Activated B cell treated with CpG ODN at 0.5 μM for 24 hours (primary cell): ENCODE measurements at regions not wholly inside any gene's neighbourhood (a gene's known extent, or its start where the extent isn't known, plus 50 kb on each side); places are given as distances from the start of the nearest gene placed in this dataset.

Experiments used
- ATAC-seq: fragments of 200-7000 bp; cut with Tn5 transposase; one replicate; pipeline ENCODE4 v1.10.0; 2021; ENCODE audit warnings: low read depth, mild to moderate bottlenecking, moderate library complexity
- CTCF ChIA-PET: fragments of 350-600 bp; sonication (Branson Sonifier 250); formaldehyde crosslinking; loops from one replicate; lab custom pipeline; 2021; ENCODE audit warnings: antibody characterized with exemption; lab: Charles Lee
- POLR2A ChIA-PET: fragments of 350-600 bp; sonication (Branson Sonifier 250); formaldehyde crosslinking; loops from one replicate; lab custom pipeline; 2021; ENCODE audit warnings: antibody characterized with exemption; lab: Charles Lee
- DNase-seq: peaks from one replicate; pipeline ENCODE4 v3.0.0; 2022
- H3K27ac Mint-ChIP-seq: one replicate; pipeline ENCODE4 v1.8.0; 2020; ENCODE audit warnings: mixed read lengths
- H3K27me3 Mint-ChIP-seq: one replicate; pipeline ENCODE4 v1.8.0; 2021; ENCODE audit warnings: mixed read lengths
- H3K36me3 Mint-ChIP-seq: one replicate; pipeline ENCODE4 v1.8.0; 2021; ENCODE audit warnings: low read depth, mixed read lengths
- H3K4me1 Mint-ChIP-seq: one replicate; pipeline ENCODE4 v1.8.0; 2021; ENCODE audit warnings: mixed read lengths
- H3K4me3 Mint-ChIP-seq: one replicate; pipeline ENCODE4 v1.8.0; 2020; ENCODE audit warnings: mild to moderate bottlenecking, mixed read lengths
- H3K9me3 Mint-ChIP-seq: one replicate; pipeline ENCODE4 v1.8.0; 2020; ENCODE audit warnings: mixed read lengths
- intact Hi-C: fragments of 100-400 bp; cut with micrococcal nuclease; formaldehyde crosslinking; loops from one replicate; pipeline ENCODE4 v1.15.1; 2024
- TF ChIP-seq, protein P1 (sequence below): fragments of 200-600 bp; IDR thresholded peaks from one replicate; pipeline ENCODE4 v1.8.0; 2022; ENCODE audit warnings: antibody characterized with exemption, mild to moderate bottlenecking

DNA sequence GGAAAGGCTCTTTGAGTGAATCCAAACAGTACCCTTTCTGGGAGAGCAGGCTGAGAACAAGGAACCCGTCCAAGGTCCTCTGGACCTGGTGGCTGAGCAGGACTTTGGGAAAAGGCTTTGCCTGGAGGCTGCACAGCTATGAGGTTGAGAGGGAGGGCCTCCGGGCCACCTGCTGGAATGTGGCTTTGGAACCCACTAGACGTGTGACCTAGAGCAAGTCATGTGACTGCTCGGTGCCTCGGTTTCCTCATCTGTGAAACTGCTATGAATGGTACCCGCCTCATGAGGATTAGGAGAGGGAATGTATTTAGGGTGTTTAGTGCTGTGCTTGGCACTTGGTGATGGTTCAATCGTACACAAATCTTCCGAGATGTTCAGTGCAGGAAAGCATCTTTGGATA, 50.4 kb downstream of the HAPSTR1 start:
- H3K27ac Mint-ChIP-seq = no peak overlapping the region
- TF ChIP-seq, protein P1, sequence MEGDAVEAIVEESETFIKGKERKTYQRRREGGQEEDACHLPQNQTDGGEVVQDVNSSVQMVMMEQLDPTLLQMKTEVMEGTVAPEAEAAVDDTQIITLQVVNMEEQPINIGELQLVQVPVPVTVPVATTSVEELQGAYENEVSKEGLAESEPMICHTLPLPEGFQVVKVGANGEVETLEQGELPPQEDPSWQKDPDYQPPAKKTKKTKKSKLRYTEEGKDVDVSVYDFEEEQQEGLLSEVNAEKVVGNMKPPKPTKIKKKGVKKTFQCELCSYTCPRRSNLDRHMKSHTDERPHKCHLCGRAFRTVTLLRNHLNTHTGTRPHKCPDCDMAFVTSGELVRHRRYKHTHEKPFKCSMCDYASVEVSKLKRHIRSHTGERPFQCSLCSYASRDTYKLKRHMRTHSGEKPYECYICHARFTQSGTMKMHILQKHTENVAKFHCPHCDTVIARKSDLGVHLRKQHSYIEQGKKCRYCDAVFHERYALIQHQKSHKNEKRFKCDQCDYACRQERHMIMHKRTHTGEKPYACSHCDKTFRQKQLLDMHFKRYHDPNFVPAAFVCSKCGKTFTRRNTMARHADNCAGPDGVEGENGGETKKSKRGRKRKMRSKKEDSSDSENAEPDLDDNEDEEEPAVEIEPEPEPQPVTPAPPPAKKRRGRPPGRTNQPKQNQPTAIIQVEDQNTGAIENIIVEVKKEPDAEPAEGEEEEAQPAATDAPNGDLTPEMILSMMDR = no peak
- CTCF ChIA-PET = no interaction called here
- POLR2A ChIA-PET = no interaction called here
- ATAC-seq (no peak), DNase-seq (no peak)
- no peaks in the 10 kb centered on the region for H3K9me3 Mint-ChIP-seq
- peaks cover 13% of the 10 kb centered on the region for H3K4me1 Mint-ChIP-seq
- intact Hi-C loops = no loop called here
- H3K36me3 Mint-ChIP-seq = no peaks in the 10 kb centered on the region
- H3K27me3 Mint-ChIP-seq = no peaks in the 10 kb centered on the region
- no peak overlapping the region for H3K4me3 Mint-ChIP-seq

DNA sequence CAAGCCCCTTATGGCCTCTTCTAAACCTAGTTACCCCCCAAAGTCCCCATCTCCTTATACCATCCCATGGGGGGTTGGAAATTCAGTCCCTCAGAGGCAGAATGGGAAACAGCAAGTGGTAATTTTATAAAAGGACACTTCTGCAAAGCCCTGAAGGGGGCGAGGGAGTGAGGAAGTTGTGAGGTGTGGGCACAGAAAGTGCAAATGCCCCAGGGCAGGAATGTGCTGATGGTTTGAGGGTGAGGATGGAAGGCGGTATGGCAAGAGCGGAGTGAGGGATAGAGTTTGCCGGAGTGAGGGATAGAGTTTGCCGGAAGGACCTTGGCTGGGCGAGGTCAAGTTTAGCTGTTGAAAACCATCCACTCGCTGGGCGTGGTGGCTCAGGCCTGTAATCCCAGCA, 52.7 kb downstream of the HAPSTR1 start:
- Mint-ChIP-seq H3K9me3 (no peaks in the 10 kb centered on the region), H3K4me3 (no peak overlapping the region), H3K36me3 (no peaks in the 10 kb centered on the region), H3K4me1 (peaks cover 8% of the 10 kb centered on the region), H3K27ac (no peak overlapping the region), H3K27me3 (no peaks in the 10 kb centered on the region)
- CTCF ChIA-PET = no interaction called here
- POLR2A ChIA-PET = no interaction called here
- ATAC-seq (no peak), DNase-seq (no peak)
- intact Hi-C loops = no loop called here
- TF ChIP-seq, protein P1 = no peak

DNA sequence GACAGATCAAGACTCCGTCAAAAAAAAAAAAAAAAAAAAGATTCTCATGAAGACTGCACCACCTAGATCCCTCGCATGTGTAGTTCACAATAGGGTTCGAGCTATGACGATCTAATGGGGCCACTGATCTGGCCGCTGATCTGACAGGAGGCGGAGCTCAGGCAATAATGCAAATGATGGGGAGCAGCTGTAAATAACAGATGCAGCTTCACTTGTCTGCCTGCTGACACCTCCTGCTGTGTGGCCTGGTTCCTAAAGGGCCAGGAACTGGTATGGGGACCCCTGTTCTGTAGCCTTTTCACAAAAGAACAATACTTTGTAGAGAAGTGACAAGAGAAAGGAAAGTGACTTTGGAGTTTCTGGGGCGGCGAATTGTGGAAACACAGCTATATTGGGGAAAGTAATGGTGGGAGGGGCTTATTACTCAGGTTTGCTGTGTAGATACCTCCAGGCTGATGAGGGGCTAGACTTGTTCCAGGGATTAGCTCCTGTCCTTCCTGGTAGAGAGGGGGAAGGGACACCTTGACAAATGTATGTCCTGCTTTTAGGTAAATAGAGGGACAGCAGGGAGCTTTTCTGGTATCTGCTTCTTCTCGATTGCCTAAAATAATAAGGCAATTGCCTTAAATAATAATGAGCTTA, 57.1 kb downstream of the HAPSTR1 start:
- POLR2A ChIA-PET = no interaction called here
- H3K4me3 Mint-ChIP-seq = no peak overlapping the region
- H3K27me3 Mint-ChIP-seq = peaks cover 4% of the 10 kb centered on the region
- H3K4me1 Mint-ChIP-seq = no peaks in the 10 kb centered on the region
- no peak overlapping the region for H3K27ac Mint-ChIP-seq
- ATAC-seq (no peak), DNase-seq (no peak)
- H3K9me3 Mint-ChIP-seq = no peaks in the 10 kb centered on the region
- CTCF ChIA-PET = interaction anchor here (0.9 kb wide), 1 partner anchor 8 kb away, joined by 3 read pairs; no protein-coding TSS in a partner anchor
- TF ChIP-seq, protein P1 = no peak
- intact Hi-C loops = no loop called here
- no peaks in the 10 kb centered on the region for H3K36me3 Mint-ChIP-seq

DNA sequence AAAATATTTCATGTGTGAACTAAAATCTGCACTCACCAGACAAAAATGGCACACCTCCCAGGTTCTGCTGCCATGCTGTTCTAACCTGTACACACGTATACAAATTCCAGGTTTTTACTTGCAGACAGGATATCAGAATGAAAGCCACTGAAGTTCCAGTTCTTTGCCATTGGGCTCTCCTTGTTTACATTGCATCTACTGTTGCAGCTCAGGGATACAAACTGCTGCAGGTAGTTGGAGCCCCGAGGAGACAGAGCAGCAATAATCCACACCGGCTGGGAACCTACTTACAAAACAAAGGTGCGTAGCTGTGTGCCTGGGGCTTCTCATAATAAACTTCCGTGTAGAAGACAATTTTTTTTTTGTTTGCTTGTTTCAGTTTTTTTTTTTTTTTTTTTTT, 59.6 kb downstream of the HAPSTR1 start:
- CTCF ChIA-PET = no interaction called here
- peaks cover 15% of the 10 kb centered on the region for H3K27me3 Mint-ChIP-seq
- H3K27ac Mint-ChIP-seq = no peak overlapping the region
- H3K9me3 Mint-ChIP-seq = no peaks in the 10 kb centered on the region
- H3K4me3 Mint-ChIP-seq = no peak overlapping the region
- no peaks in the 10 kb centered on the region for H3K4me1 Mint-ChIP-seq
- TF ChIP-seq, protein P1 = no peak
- no peak for DNase-seq
- ATAC-seq = no peak
- intact Hi-C loops = no loop called here
- H3K36me3 Mint-ChIP-seq = no peaks in the 10 kb centered on the region
- POLR2A ChIA-PET = no interaction called here

DNA sequence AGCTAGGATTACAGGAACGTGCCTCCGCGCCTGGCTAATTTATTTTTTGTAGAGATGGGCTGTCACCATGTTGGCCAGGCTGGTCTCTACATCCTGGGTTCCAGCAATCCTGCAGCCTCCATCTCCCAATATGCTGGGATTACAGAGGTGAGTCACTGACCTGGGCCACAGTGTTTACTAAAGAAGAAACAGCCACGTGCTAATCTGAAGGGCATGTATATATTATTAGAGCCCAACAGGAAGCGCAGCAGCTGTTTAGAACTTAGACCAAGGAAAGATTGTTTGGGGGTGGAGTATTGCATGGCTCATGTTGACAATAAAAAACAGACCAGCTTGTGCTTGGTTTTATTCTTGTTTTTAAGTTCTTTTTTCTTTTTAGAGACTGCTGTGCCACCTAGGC, 60.2 kb downstream of the HAPSTR1 start:
- no peak overlapping the region for H3K4me3 Mint-ChIP-seq
- ATAC-seq (no peak), DNase-seq (no peak)
- intact Hi-C loops = no loop called here
- no peaks in the 10 kb centered on the region for H3K9me3 Mint-ChIP-seq
- no peak overlapping the region for H3K27ac Mint-ChIP-seq
- H3K27me3 Mint-ChIP-seq = peaks cover 16% of the 10 kb centered on the region
- CTCF ChIA-PET = interaction anchor here (0.6 kb wide), 2 partner anchors 76 to 244 kb away, joined by 3 read pairs; no protein-coding TSS in a partner anchor
- TF ChIP-seq, protein P1 = no peak
- H3K4me1 Mint-ChIP-seq = no peaks in the 10 kb centered on the region
- H3K36me3 Mint-ChIP-seq = no peaks in the 10 kb centered on the region
- POLR2A ChIA-PET = no interaction called here
